IMR-90 (cell line): ENCODE measurements at regions not wholly inside any gene's neighbourhood (a gene's known extent, or its start where the extent isn't known, plus 50 kb on each side); places are given as distances from the start of the nearest gene placed in this dataset.

Experiments used
- ATAC-seq: fragments of 200-7000 bp; cut with Tn5 transposase; 2 replicates; pipeline ENCODE4 v1.9.1; 2020; ENCODE audit warnings: low read depth, mild to moderate bottlenecking, moderate library complexity
- BruUV-seq: library from RNA; stranded (reverse); fragments of 400-500 nt; replicated peaks from 2 replicates; lab custom pipeline; 2021; lab: Mats Ljungman, UMichigan
- CTCF ChIA-PET: fragments of 300-600 bp; formaldehyde crosslinking; extraction: SDS; loops from one replicate; lab custom pipeline; 2021; ENCODE audit warnings: antibody characterized with exemption; lab: Yijun Ruan, JAX
- POLR2A ChIA-PET: fragments of 300-600 bp; sonication (Branson Sonifier 250); formaldehyde crosslinking; loops from one replicate; lab custom pipeline; 2022; ENCODE audit warnings: antibody characterized with exemption; ENCODE audit not compliant: unreplicated experiment; lab: Charles Lee
- DNase-seq: peaks from one replicate; pipeline ENCODE4 v3.0.0; 2013
- H2AFZ ChIP-seq: replicated peaks from 2 replicates; pipeline ENCODE3; 2013; ENCODE audit warnings: low read length, mild to moderate bottlenecking; ENCODE audit not compliant: poor library complexity
- H2AK5ac ChIP-seq: 2 replicates; pipeline ENCODE4 v1.6.1; 2013; ENCODE audit warnings: low read depth, low read length, inconsistent platforms
- H2AK9ac ChIP-seq: replicated peaks from 2 replicates; pipeline ENCODE3; 2013; ENCODE audit warnings: mild to moderate bottlenecking, low read depth, low read length, moderate library complexity; ENCODE audit not compliant: poor library complexity
- H2BK120ac ChIP-seq: 2 replicates; pipeline ENCODE4 v1.6.1; 2013; ENCODE audit warnings: low read depth, low read length, inconsistent platforms
- H2BK15ac ChIP-seq: 3 replicates; pipeline ENCODE4 v1.6.1; 2013; ENCODE audit warnings: low read depth, low read length, inconsistent platforms
- H2BK20ac ChIP-seq: 2 replicates; pipeline ENCODE4 v1.6.1; 2013; ENCODE audit warnings: low read depth, mild to moderate bottlenecking, inconsistent platforms, low read length, moderate library complexity
- H2BK5ac ChIP-seq: 2 replicates; pipeline ENCODE4 v1.6.1; 2013; ENCODE audit warnings: mild to moderate bottlenecking, low read depth, low read length, inconsistent platforms; ENCODE audit not compliant: poor library complexity, severe bottlenecking
- H3K14ac ChIP-seq: replicated peaks from 2 replicates; pipeline ENCODE4 v1.6.1; 2013; ENCODE audit warnings: low read depth, low read length, inconsistent platforms
- H3K18ac ChIP-seq: 2 replicates; pipeline ENCODE4 v1.6.1; 2013; ENCODE audit warnings: low read depth, low read length, control low read depth
- H3K23ac ChIP-seq: 2 replicates; pipeline ENCODE4 v1.6.1; 2013; ENCODE audit warnings: low read depth, low read length, inconsistent platforms
- H3K27ac ChIP-seq: 2 replicates; pipeline ENCODE4 v1.5.1; 2013; ENCODE audit warnings: mild to moderate bottlenecking, control low read depth, low read length; ENCODE audit not compliant: insufficient read depth
- H3K27me3 ChIP-seq: 2 replicates; pipeline ENCODE4 v1.6.1; 2013; ENCODE audit warnings: low read length; ENCODE audit not compliant: control insufficient read depth, insufficient read depth
- H3K36me3 ChIP-seq: 2 replicates; pipeline ENCODE4 v1.6.1; 2013; ENCODE audit warnings: low read length, mixed read lengths; ENCODE audit not compliant: control insufficient read depth, insufficient read depth
- H3K4ac ChIP-seq: 2 replicates; pipeline ENCODE4 v1.6.1; 2013; ENCODE audit warnings: low read depth, low read length, inconsistent platforms
- H3K4me1 ChIP-seq: 2 replicates; pipeline ENCODE4 v1.6.1; 2013; ENCODE audit warnings: low read length, mixed read lengths; ENCODE audit not compliant: control insufficient read depth, insufficient read depth
- H3K4me2 ChIP-seq: 2 replicates; pipeline ENCODE4 v1.6.1; 2013; ENCODE audit warnings: low read depth, mild to moderate bottlenecking, control low read depth, low read length, moderate library complexity
- H3K4me3 ChIP-seq: 2 replicates; pipeline ENCODE4 v1.5.1; 2013; ENCODE audit warnings: low read depth, mild to moderate bottlenecking, control low read depth, low read length, moderate library complexity; ENCODE audit not compliant: insufficient read depth
- H3K56ac ChIP-seq: 2 replicates; pipeline ENCODE4 v1.6.1; 2013; ENCODE audit warnings: low read length, inconsistent platforms; ENCODE audit not compliant: insufficient read depth; ENCODE audit errors: extremely low read depth
- H3K79me1 ChIP-seq, 2 experiments: 2 replicates each; pipeline ENCODE4 v1.6.1; 2013; ENCODE audit warnings: low read length in 2 of 2, inconsistent platforms in 1 of 2, low read depth in 1 of 2
- H3K9ac ChIP-seq: 2 replicates; pipeline ENCODE4 v1.6.1; 2013; ENCODE audit warnings: low read depth, low read length, control low read depth
- H3K9me1 ChIP-seq: 2 replicates; pipeline ENCODE4 v1.6.1; 2013; ENCODE audit warnings: low read length, inconsistent platforms; ENCODE audit not compliant: insufficient read depth
- H3K9me3 ChIP-seq: 2 replicates; pipeline ENCODE4 v1.6.1; 2013; ENCODE audit warnings: low read length; ENCODE audit not compliant: control insufficient read depth, insufficient read depth
- H4K20me1 ChIP-seq: 2 replicates; pipeline ENCODE4 v1.6.1; 2013; ENCODE audit warnings: low read length, inconsistent platforms; ENCODE audit not compliant: insufficient read depth
- H4K5ac ChIP-seq: 2 replicates; pipeline ENCODE4 v1.6.1; 2013; ENCODE audit warnings: mild to moderate bottlenecking, low read depth, low read length, control low read depth
- H4K8ac ChIP-seq, 2 experiments: 2 replicates each; pipeline ENCODE4 v1.6.1; 2013; ENCODE audit warnings: low read depth in 2 of 2, low read length in 2 of 2, control low read depth in 1 of 2, inconsistent platforms in 1 of 2
- H4K91ac ChIP-seq: 2 replicates; pipeline ENCODE4 v1.6.1; 2013; ENCODE audit warnings: low read depth, low read length, inconsistent platforms; ENCODE audit not compliant: insufficient read depth
- RAD21 ChIP-seq: IDR thresholded peaks from 2 replicates; pipeline ENCODE4 v1.6.1; 2012; ENCODE audit warnings: low read length, improper control_type of control experiment
- WGBS, 2 experiments: methylation state at CpG; one replicate each; pipeline versions ENCODE4 v1.1.5 to v1.1.7; 2013; ENCODE audit warnings: missing lambda C conversion rate in 2 of 2; ENCODE audit not compliant: insufficient read length in 1 of 2; ENCODE audit errors: extremely low coverage in 2 of 2; 5-methylcytosine and 5-hydroxymethylcytosine counted together
- dilution Hi-C: fragments of 300-500 bp; cut with HindIII; formaldehyde crosslinking; loops from one replicate; pipeline ENCODE4 v1.14.3; 2018; ENCODE audit warnings: low sequenced_read_pairs; ENCODE audit not compliant: unreplicated experiment
- in situ Hi-C: fragments of 300-500 bp; cut with MboI; formaldehyde crosslinking; loops from 3 replicates; pipeline ENCODE4 v1.14.3; 2019; ENCODE audit warnings: low sequenced_read_pairs, inconsistent platforms, mixed read lengths
- intact Hi-C: fragments of 100-400 bp; cut with micrococcal nuclease; formaldehyde crosslinking; loops from 2 replicates; pipeline ENCODE4 v1.10.0; 2022

DNA sequence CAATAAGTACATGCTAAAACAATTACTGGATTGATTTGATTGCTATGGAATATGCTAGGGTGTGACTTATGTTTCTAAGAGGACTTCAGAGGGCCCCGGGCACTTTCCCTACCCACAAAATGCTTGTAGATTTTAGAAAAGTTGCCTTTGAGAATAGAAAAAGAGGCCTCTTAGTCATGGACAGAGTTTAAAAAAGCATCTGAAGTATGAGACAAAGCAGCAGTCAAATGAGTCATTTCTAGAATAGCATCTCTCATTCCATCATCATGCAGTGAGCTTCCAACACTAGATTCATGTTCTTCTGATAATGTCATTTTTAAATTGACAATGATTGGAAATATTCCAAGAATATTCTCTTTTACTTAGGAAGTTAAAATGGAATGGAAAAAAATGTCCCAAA lies 675.1 kb upstream of the PCDH15 start:
- WGBS, 2 experiments = no CpG with 5 or more reads among the region's 1 CpG
- POLR2A ChIA-PET = no interaction called here

More for the DNA sequence above, 675.1 kb upstream of the PCDH15 start:
- H3K4me3 ChIP-seq = no peak overlapping the region
- no peak overlapping the region for H2BK5ac ChIP-seq
- peaks cover 3% of the 10 kb centered on the region for H3K9me3 ChIP-seq
- no peak for DNase-seq
- CTCF ChIA-PET = no interaction called here
- no peak for TF ChIP-seq RAD21
- no peaks in the 10 kb centered on the region for H3K27me3 ChIP-seq
- no peak overlapping the region for H4K91ac ChIP-seq
- H2AK9ac ChIP-seq = no peak overlapping the region
- H3K18ac ChIP-seq = no peak overlapping the region
- no peak overlapping the region for H2AK5ac ChIP-seq
- no peak overlapping the region for H2AFZ ChIP-seq
- intact Hi-C loops (no loop called here), dilution Hi-C loops (no loop called here), in situ Hi-C loops (no loop called here)
- no peak overlapping the region for H3K14ac ChIP-seq
- no peak overlapping the region for H3K27ac ChIP-seq
- no peaks in the 10 kb centered on the region for H3K4me1 ChIP-seq
- no peak overlapping the region for H4K8ac ChIP-seq
- no peak overlapping the region for H2BK120ac ChIP-seq
- no peak overlapping the region for H2BK15ac ChIP-seq
- no peaks in the 10 kb centered on the region for H3K79me1 ChIP-seq
- no peaks in the 10 kb centered on the region for H3K9me1 ChIP-seq
- H3K36me3 ChIP-seq = no peaks in the 10 kb centered on the region
- H3K56ac ChIP-seq = no peak overlapping the region
- H4K5ac ChIP-seq = no peak overlapping the region
- BruUV-seq = no TSS peak
- no peak overlapping the region for H2BK20ac ChIP-seq
- no peak overlapping the region for H3K9ac ChIP-seq
- H3K4ac ChIP-seq = no peak overlapping the region
- ATAC-seq = no peak
- H3K23ac ChIP-seq = no peak overlapping the region
- no peaks in the 10 kb centered on the region for H4K20me1 ChIP-seq
- H3K4me2 ChIP-seq = no peak overlapping the region
